ENCODE measurements at regions not wholly inside any gene's neighbourhood (a gene's known extent, or its start where the extent isn't known, plus 50 kb on each side); places are given as distances from the start of the nearest gene placed in this dataset.

- DNase-seq = no peak
Measured at GRCh38 chr5:15447209-15447608, 52.8 kb upstream of the FBXL7 start.

- DNase-seq = no peak
Measured at GRCh38 chr5:15446552-15446951, 53.4 kb upstream of the FBXL7 start.

GRCh38 chr5:15442193-15442570 lies 57.8 kb upstream of the FBXL7 start:
- DNase-seq = no peak

- no peak for DNase-seq
Measured at GRCh38 chr5:15441433-15442192, 58.4 kb upstream of the FBXL7 start.

- no peak for DNase-seq
Measured at GRCh38 chr5:15440434-15440833, 59.5 kb upstream of the FBXL7 start.

- no peak for DNase-seq
Measured at GRCh38 chr5:15439801-15440200, 60.2 kb upstream of the FBXL7 start.

- no peak for DNase-seq
Measured at GRCh38 chr5:15433709-15434108, 66.3 kb upstream of the FBXL7 start.

- no peak for DNase-seq
Measured at GRCh38 chr5:15431923-15432322, 68.1 kb upstream of the FBXL7 start.

GRCh38 chr5:15425766-15426165 lies 74.2 kb upstream of the FBXL7 start:
- peak; percentile 58 for DNase-seq

GRCh38 chr5:15424769-15425168 lies 75.2 kb upstream of the FBXL7 start:
- no peak for DNase-seq

- peak; percentile 68 for DNase-seq
Measured at GRCh38 chr5:15421921-15422412, 78.0 kb upstream of the FBXL7 start.

- no peak for DNase-seq
Measured at GRCh38 chr5:15421381-15421780, 78.6 kb upstream of the FBXL7 start.

GRCh38 chr5:15420201-15420600 lies 79.8 kb upstream of the FBXL7 start:
- no peak for DNase-seq

- no peak for DNase-seq
Measured at GRCh38 chr5:15417156-15417555, 82.8 kb upstream of the FBXL7 start.

- no peak for DNase-seq
Measured at GRCh38 chr5:15406478-15406877, 93.5 kb upstream of the FBXL7 start.

GRCh38 chr5:15393146-15393545 lies 106.8 kb upstream of the FBXL7 start:
- DNase-seq = no peak

- DNase-seq = no peak
Measured at GRCh38 chr5:15391704-15392397, 108.1 kb upstream of the FBXL7 start.

GRCh38 chr5:15388866-15389265 lies 111.1 kb upstream of the FBXL7 start:
- no peak for DNase-seq

- no peak for DNase-seq
Measured at GRCh38 chr5:15387931-15388524, 112.0 kb upstream of the FBXL7 start.

GRCh38 chr5:15386122-15386521 lies 113.9 kb upstream of the FBXL7 start:
- DNase-seq = no peak

- no peak for DNase-seq
Measured at GRCh38 chr5:15385553-15385952, 114.4 kb upstream of the FBXL7 start.

GRCh38 chr5:15385037-15385436 lies 114.9 kb upstream of the FBXL7 start:
- no peak for DNase-seq

- no peak for DNase-seq
Measured at GRCh38 chr5:15384581-15384980, 115.4 kb upstream of the FBXL7 start.

GRCh38 chr5:15384176-15384575 lies 115.8 kb upstream of the FBXL7 start:
- no peak for DNase-seq
